ENCODE measurements at regions not wholly inside any gene's neighbourhood (a gene's known extent, or its start where the extent isn't known, plus 50 kb on each side); places are given as distances from the start of the nearest gene placed in this dataset.
"Not testable (repeated sequence)": the region's sequence is repeated elsewhere in the genome, so short reads cannot be mapped to it uniquely, and the experiment has no call there.

DNA sequence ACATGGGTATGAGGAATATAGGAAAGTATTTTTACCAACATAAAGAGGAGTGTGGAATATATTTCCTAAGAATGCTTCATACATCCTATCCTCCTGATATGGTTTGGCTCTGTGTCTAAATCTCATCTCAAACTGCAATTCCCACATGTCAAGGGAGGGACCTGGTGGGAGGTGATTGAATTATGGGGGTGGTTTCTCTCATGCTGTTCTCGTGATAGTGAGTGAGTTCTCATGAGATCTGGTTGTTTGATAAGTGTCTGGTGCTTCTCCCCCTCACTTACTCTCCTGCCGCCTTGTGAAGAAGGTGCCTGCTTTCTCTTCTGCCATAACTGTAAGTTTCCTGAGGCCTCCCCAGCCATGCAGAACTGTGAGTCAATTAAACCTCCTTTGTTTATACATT is 62.2 kb upstream of the CYRIA start:
- TF ChIP-seq, protein P1, sequence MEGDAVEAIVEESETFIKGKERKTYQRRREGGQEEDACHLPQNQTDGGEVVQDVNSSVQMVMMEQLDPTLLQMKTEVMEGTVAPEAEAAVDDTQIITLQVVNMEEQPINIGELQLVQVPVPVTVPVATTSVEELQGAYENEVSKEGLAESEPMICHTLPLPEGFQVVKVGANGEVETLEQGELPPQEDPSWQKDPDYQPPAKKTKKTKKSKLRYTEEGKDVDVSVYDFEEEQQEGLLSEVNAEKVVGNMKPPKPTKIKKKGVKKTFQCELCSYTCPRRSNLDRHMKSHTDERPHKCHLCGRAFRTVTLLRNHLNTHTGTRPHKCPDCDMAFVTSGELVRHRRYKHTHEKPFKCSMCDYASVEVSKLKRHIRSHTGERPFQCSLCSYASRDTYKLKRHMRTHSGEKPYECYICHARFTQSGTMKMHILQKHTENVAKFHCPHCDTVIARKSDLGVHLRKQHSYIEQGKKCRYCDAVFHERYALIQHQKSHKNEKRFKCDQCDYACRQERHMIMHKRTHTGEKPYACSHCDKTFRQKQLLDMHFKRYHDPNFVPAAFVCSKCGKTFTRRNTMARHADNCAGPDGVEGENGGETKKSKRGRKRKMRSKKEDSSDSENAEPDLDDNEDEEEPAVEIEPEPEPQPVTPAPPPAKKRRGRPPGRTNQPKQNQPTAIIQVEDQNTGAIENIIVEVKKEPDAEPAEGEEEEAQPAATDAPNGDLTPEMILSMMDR (IDR thresholded peaks at IDR 0.05) = not testable (repeated sequence)
- TF ChIP-seq POLR2A, EP300 (IDR thresholded peaks at IDR 0.05): not testable (repeated sequence)
